GM18505 (cell line): ENCODE measurements at regions not wholly inside any gene's neighbourhood (a gene's known extent, or its start where the extent isn't known, plus 50 kb on each side); places are given as distances from the start of the nearest gene placed in this dataset.

Experiments used
- ATAC-seq: cut with Tn5 transposase; IDR thresholded peaks from one replicate; pipeline ENCODE4 v1.9.1; 2021; ENCODE audit not compliant: unreplicated experiment
- POLR2A ChIP-seq: IDR thresholded peaks from 4 replicates; pipeline ENCODE4 v1.6.1; 2011; ENCODE audit warnings: borderline replicate concordance; ENCODE audit not compliant: insufficient read depth, insufficient read length; ENCODE audit errors: extremely low read depth

- no peak for TF ChIP-seq POLR2A
- ATAC-seq, result no peak
Observed at GRCh38 chr12:60995256-60995825, 1264.9 kb upstream of the USP15 start.

GRCh38 chr12:60997869-60998378 is 1262.3 kb upstream of the USP15 start:
- no peak for ATAC-seq
- no peak for TF ChIP-seq POLR2A

- ATAC-seq, result no peak
- TF ChIP-seq POLR2A, result no peak
Observed at GRCh38 chr12:61009192-61009591, 1251.0 kb upstream of the USP15 start.

- no peak for TF ChIP-seq POLR2A
- no peak for ATAC-seq
Observed at GRCh38 chr12:61011767-61012423, 1248.3 kb upstream of the USP15 start.

GRCh38 chr12:61018571-61018970 is 1241.6 kb upstream of the USP15 start:
- ATAC-seq, result no peak
- no peak for TF ChIP-seq POLR2A

- TF ChIP-seq POLR2A, result no peak
- no peak for ATAC-seq
Observed at GRCh38 chr12:61023231-61023630, 1237.0 kb upstream of the USP15 start.

- no peak for TF ChIP-seq POLR2A
- ATAC-seq, result no peak
Observed at GRCh38 chr12:61029516-61029915, 1230.7 kb upstream of the USP15 start.

GRCh38 chr12:61037792-61038191 is 1222.4 kb upstream of the USP15 start:
- ATAC-seq, result no peak
- TF ChIP-seq POLR2A, result no peak

- ATAC-seq, result no peak
- no peak for TF ChIP-seq POLR2A
Observed at GRCh38 chr12:61043838-61044237, 1216.4 kb upstream of the USP15 start.

GRCh38 chr12:61044766-61045165 is 1215.4 kb upstream of the USP15 start:
- ATAC-seq, result no peak
- TF ChIP-seq POLR2A, result no peak

GRCh38 chr12:61070640-61071414 is 1189.4 kb upstream of the USP15 start:
- no peak for TF ChIP-seq POLR2A
- ATAC-seq, result no peak

GRCh38 chr12:61072717-61073116 is 1187.5 kb upstream of the USP15 start:
- TF ChIP-seq POLR2A, result no peak
- ATAC-seq, result no peak

GRCh38 chr12:61095111-61095510 is 1165.1 kb upstream of the USP15 start:
- ATAC-seq, result no peak
- TF ChIP-seq POLR2A, result no peak
